Large intestine (tissue), 3 donors: ENCODE measurements at regions not wholly inside any gene's neighbourhood (a gene's known extent, or its start where the extent isn't known, plus 50 kb on each side); places are given as distances from the start of the nearest gene placed in this dataset.

Experiments
- DNase-seq, 2 donors: peaks; one replicate each; pipeline versions ENCODE4 v3.0.0 to v3.0.0-alpha.2; 2013
- H3K27ac ChIP-seq: one replicate; pipeline ENCODE4 v1.5.1; 2013; ENCODE audit warnings: low read length
- H3K27me3 ChIP-seq: 2 replicates; pipeline ENCODE4 v1.6.1; 2013; ENCODE audit warnings: low read length; ENCODE audit not compliant: control insufficient read depth, insufficient read depth
- H3K36me3 ChIP-seq: 2 replicates; pipeline ENCODE4 v1.6.1; 2013; ENCODE audit warnings: low read length; ENCODE audit not compliant: control insufficient read depth, insufficient read depth
- H3K4me1 ChIP-seq: one replicate; pipeline ENCODE4 v1.6.1; 2013; ENCODE audit warnings: low read length; ENCODE audit not compliant: control insufficient read depth, insufficient read depth
- H3K4me3 ChIP-seq: one replicate; pipeline ENCODE4 v1.5.1; 2013; ENCODE audit warnings: low read length
- H3K9me3 ChIP-seq: one replicate; pipeline ENCODE4 v1.6.1; 2013; ENCODE audit warnings: mild to moderate bottlenecking, low read depth, low read length, moderate library complexity; ENCODE audit not compliant: control insufficient read depth
- WGBS: methylation state at CpG from one replicate; pipeline ENCODE4 v1.1.5; 2013; ENCODE audit warnings: low lambda C conversion rate; ENCODE audit not compliant: insufficient coverage; 5-methylcytosine and 5-hydroxymethylcytosine counted together

DNA sequence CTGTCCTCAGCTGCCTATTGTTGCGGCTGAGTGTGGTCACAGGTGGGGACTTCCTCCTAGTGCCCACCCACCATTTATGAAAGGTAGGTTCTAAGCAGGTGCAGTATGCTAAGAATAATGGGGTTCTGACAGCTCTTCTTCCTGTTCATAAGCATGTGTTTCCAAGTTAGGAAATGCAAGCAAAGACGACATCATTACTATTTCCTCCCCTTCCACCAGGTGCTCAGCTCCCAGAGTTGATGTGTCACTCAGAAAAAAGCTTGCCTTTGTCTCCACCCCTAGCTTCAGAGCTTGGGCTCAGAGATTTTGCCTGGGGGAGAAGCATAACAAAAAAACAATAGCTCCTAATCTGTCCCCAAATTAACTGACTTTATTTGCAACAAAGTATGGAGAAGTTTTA lies 1076.7 kb downstream of the NR2F1-AS1 start:
- no CpG with 5 or more reads among the region's 2 CpGs for WGBS

DNA sequence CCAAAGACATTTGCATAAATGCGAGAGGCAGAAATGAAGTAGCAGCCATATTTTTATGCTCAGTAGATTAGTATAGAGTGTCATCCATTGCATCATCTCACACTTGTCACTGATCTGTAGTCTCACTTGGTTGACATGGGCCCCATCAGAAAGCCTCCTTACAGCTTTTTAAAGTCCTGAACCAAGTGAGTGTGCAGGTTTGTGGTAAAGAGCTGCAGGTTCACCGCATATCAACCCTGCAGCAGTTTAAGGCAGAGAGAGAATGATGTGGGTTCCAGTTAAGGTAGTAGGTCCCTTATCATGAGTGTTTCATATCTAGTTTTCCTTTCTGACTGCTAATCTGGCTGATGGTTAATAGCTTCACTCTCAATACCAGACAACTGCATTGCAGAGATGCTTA lies 1080.3 kb downstream of the NR2F1-AS1 start:
- no peak for DNase-seq
- H3K27ac ChIP-seq = no peak overlapping the region
- H3K27me3 ChIP-seq = no peaks in the 10 kb centered on the region
- H3K36me3 ChIP-seq = no peaks in the 10 kb centered on the region
- no peaks in the 10 kb centered on the region for H3K9me3 ChIP-seq
- H3K4me3 ChIP-seq = no peak overlapping the region
- no peaks in the 10 kb centered on the region for H3K4me1 ChIP-seq
- no CpG with 5 or more reads among the region's 2 CpGs for WGBS

More for the DNA sequence above, 1076.7 kb downstream of the NR2F1-AS1 start:
- Histone ChIP-seq H3K27ac (no peak overlapping the region), H3K9me3 (no peaks in the 10 kb centered on the region), H3K4me3 (no peak overlapping the region), H3K4me1 (no peaks in the 10 kb centered on the region), H3K27me3 (no peaks in the 10 kb centered on the region), H3K36me3 (no peaks in the 10 kb centered on the region)
- DNase-seq = no peak

DNA sequence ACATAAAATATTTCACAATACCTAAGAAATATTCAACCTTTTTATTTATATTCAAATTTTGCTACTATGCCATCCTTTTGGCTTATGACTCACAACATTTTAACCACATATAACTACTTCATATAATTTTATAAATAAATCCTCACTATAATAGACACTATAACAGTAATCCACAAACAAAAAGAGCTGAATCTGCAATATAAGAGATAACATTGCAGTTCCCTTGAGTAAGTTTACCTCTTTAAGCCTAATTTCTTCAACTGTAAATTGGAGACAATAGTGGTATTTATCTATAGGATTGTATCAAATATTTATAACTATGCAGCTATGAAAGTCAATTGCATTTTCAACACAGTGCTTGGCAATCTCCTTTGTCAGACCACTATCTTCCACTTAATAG lies 1084.5 kb downstream of the NR2F1-AS1 start:
- Histone ChIP-seq H3K9me3 (no peaks in the 10 kb centered on the region), H3K4me1 (no peaks in the 10 kb centered on the region), H3K27ac (no peak overlapping the region), H3K27me3 (no peaks in the 10 kb centered on the region), H3K36me3 (no peaks in the 10 kb centered on the region), H3K4me3 (no peak overlapping the region)
- no peak for DNase-seq

DNA sequence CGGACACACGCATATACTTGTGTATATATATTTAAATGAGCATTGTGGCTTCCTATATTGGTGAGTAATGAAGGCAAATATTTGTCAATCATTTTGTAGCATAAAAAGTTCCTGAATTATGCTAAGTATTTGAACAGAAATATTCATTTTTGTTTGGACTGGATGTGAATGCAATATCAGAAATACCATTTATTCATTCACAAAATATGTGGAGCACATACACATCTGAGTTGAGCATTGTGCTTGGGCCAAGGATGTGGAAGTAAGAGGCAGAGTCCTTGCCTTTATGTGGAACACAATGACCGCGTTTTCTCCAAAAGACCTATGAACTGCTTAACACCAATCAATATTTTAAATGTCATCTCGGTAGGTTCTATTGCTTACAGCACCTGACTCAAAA lies 1086.5 kb downstream of the NR2F1-AS1 start:
- Histone ChIP-seq H3K4me1 (no peaks in the 10 kb centered on the region), H3K4me3 (no peak overlapping the region), H3K36me3 (no peaks in the 10 kb centered on the region), H3K27ac (no peak overlapping the region), H3K27me3 (no peaks in the 10 kb centered on the region), H3K9me3 (no peaks in the 10 kb centered on the region)
- WGBS = 94% methylated on average over 2 of the region's 5 CpGs
- no peak for DNase-seq

DNA sequence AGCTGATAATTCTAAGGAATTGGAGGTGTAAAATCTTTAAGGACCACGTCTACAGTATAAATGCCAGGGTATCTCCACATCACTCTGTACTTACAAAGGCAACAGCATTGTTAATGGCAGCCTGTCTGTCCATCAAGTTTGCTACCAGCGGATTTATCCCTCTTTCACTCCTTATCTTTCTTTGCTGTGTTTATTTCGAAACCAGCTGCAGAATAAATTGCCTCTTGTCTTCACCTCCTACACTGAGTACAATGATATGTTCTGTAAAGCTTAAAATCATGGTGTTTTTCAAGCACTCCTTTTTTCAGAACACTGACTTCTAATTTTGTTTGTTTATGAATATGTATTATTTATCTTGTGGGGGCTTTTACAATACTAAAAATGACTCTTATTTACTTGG lies 1088.1 kb downstream of the NR2F1-AS1 start:
- no peak for DNase-seq
- WGBS = 37% methylated on average over 2 of the region's 3 CpGs
- Histone ChIP-seq H3K27me3 (no peaks in the 10 kb centered on the region), H3K9me3 (no peaks in the 10 kb centered on the region), H3K36me3 (no peaks in the 10 kb centered on the region), H3K27ac (no peak overlapping the region), H3K4me1 (no peaks in the 10 kb centered on the region), H3K4me3 (no peak overlapping the region)

DNA sequence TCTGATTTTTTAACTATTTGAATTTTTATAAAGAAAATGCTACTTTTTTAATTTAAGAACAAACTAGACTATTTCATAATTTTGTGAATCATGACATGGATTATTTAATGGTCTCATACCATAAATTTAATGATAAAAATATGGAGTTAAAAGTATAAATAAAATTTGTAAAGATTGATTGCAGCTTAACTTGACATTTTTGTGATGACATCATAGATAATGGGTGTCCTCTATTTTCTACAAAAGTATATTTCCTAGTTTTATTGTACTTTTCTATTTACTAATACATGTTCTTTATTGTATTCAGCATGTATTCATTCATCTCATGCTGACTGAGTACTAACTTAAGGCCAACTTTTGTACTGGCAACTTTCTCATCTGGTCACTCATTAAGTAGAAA lies 1096.5 kb downstream of the NR2F1-AS1 start:
- Histone ChIP-seq H3K9me3 (no peaks in the 10 kb centered on the region), H3K36me3 (no peaks in the 10 kb centered on the region), H3K4me3 (no peak overlapping the region), H3K27ac (no peak overlapping the region), H3K4me1 (no peaks in the 10 kb centered on the region), H3K27me3 (no peaks in the 10 kb centered on the region)
- DNase-seq = no peak

DNA sequence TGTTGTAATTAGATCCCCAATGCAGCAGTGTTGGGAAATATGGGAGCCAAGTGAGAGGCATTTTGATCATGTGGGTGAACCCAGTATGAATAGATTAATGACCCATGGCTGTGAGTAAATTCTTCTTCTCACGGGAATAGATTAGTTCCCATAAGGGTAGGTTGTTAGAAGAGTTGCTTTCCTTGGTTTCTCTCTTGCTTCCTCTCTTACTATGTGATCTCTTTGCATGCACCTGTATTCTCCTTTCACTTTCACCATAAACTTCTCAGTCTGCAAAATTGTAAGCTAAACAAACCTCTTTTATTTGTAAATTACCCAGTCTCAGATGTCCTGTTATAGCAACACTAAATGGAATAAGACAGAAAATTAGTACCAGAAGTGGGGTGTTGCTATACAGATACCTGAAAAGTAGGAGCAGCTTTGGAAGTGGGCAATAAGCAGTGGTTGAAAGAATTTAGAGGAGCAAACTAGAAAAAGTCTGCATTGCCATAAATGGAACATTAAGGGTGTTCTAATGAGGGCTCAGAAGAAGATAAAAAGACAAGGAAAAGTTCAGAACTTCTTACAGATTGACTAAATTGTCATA lies 1090.0 kb upstream of the ARRDC3 start:
- H3K4me3 ChIP-seq = no peak overlapping the region
- 80% methylated on average over 1 of the region's 1 CpG for whole genome bisulfite sequencing
- no peaks in the 10 kb centered on the region for H3K4me1 ChIP-seq
- no peak for DNase-seq
- no peak overlapping the region for H3K27ac ChIP-seq
- H3K27me3 ChIP-seq = no peaks in the 10 kb centered on the region
- no peaks in the 10 kb centered on the region for H3K9me3 ChIP-seq
- H3K36me3 ChIP-seq = no peaks in the 10 kb centered on the region

DNA sequence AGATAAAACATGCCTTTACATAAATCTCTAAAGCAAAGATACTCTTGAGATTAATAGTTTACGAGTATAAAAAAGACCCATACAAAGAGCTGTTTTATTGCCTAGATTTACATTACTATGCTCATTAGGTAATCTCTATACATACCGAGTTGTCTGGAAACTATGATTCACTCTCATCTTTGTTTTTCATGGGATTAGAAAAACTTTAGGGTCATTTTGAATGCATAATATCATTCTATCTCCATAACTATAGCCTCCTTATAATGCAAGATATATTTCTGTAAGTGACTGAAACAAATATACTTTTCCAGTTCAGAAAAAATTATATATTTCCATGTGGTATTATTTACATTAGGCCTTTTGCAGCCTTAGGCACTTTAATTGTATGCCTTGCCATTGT lies 1088.7 kb upstream of the ARRDC3 start:
- Histone ChIP-seq H3K4me1 (no peaks in the 10 kb centered on the region), H3K4me3 (no peak overlapping the region), H3K27me3 (no peaks in the 10 kb centered on the region), H3K36me3 (no peaks in the 10 kb centered on the region), H3K9me3 (no peaks in the 10 kb centered on the region), H3K27ac (no peak overlapping the region)
- DNase-seq = no peak
- WGBS = 71% methylated on average over 1 of the region's 2 CpGs

DNA sequence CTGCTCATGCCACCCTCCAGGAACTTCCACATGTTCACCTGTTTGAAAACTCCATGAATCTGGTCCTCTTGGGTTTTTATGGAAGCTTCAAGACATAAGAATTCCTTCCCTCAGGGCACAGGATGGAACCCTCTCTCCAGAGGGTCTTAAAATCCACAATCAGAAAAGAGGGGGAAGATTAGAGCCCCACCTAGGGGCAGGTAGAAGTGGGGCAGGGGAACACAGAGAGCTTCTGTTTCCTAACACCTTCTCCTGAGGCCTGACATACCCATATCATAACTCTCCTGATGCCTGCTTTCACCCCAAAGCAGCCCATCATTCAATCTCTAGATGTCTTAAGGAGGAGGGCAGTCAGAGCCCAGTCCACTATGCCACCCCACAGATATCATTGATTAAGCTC lies 1087.7 kb upstream of the ARRDC3 start:
- no peaks in the 10 kb centered on the region for H3K36me3 ChIP-seq
- no peaks in the 10 kb centered on the region for H3K4me1 ChIP-seq
- H3K27me3 ChIP-seq = no peaks in the 10 kb centered on the region
- H3K9me3 ChIP-seq = no peaks in the 10 kb centered on the region
- H3K27ac ChIP-seq = no peak overlapping the region
- DNase-seq = no peak
- H3K4me3 ChIP-seq = no peak overlapping the region

DNA sequence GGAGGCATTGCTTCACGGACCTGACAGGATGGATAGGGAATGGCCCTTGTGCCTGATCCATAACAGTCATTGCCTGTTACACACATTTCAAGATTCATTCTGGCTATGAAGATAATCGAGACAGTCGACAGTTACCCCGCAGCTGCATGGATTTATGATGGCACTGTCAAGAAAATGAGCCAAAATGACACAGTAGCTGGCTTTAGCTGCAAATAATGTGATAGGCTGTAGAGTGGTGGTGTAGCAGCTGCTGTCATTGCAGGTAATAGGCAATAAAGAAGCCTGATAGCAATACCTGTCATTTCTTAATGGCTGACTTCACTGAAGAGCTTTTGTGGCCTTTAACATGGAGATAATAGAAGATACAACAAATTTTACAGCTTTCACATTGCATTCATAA lies 1085.2 kb upstream of the ARRDC3 start:
- DNase-seq = no peak
- WGBS = 61% methylated on average over 2 of the region's 4 CpGs
- Histone ChIP-seq H3K36me3 (no peaks in the 10 kb centered on the region), H3K9me3 (no peaks in the 10 kb centered on the region), H3K4me1 (no peaks in the 10 kb centered on the region), H3K4me3 (no peak overlapping the region), H3K27me3 (no peaks in the 10 kb centered on the region), H3K27ac (no peak overlapping the region)

DNA sequence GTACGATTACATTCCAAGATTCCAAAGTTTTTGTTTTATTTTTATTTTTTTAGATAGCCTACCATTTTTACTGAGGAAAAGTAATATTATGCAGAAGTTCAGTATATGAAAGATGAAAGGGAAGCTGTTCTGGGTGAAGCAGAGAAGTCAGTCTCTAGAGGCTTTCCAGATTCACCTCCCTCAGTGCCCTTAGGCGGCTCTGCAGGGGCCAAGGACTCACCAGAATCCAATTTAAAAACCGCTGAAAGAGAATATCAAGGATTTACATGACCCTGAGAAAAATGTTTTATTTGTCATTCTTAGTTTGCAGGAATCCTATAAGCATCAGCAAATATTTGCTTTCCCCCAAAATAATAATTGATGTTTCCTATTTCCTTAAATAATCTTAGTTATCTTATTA lies 1084.6 kb upstream of the ARRDC3 start:
- Histone ChIP-seq H3K27ac (no peak overlapping the region), H3K27me3 (no peaks in the 10 kb centered on the region), H3K4me1 (no peaks in the 10 kb centered on the region), H3K4me3 (no peak overlapping the region), H3K9me3 (no peaks in the 10 kb centered on the region), H3K36me3 (no peaks in the 10 kb centered on the region)
- no peak for DNase-seq
- WGBS = 100% methylated on average over 1 of the region's 3 CpGs
